ENCODE measurements at regions not wholly inside any gene's neighbourhood (a gene's known extent, or its start where the extent isn't known, plus 50 kb on each side); places are given as distances from the start of the nearest gene placed in this dataset.

DNA sequence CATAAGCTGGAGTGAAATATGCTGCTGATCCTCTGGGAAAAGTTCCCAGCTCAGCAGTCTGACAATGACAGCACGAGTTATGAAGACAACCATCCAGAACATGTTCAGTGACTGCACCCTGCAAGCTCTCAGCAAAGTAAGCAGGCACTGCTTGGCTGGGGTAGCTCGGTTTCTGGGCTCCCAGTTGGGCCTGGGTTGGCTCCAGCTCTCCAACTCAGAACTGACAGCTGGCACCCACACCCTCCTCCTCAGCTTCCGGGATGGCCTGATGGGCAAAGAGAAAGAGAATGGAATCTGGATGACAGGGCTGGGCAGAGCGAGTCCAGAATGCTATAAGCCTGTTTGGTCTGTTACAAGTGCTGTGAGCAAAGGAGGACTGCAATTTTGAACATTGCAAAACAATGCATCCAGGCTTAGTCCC is 185.0 kb downstream of the CSNK1G3 start:
- Histone ChIP-seq H2AFZ (ENCODE audit: low read length, unreplicated experiment) (peak overlapping the region; percentile 19), H3K79me2 (ENCODE audit: control insufficient read depth, insufficient read depth, low read length, unreplicated experiment) (no peaks in the 10 kb centered on the region), H3K36me3 (ENCODE audit: insufficient read depth, low read length) (no peaks in the 10 kb centered on the region), H3K27ac (ENCODE audit: low read depth, low read length) (peak overlapping the region; percentile 37), H3K4me1 (ENCODE audit: control insufficient read depth, insufficient read depth, low read length, unreplicated experiment) (peaks cover 33% of the 10 kb centered on the region), H3K27me3 (ENCODE audit: insufficient read depth, low read length) (no peaks in the 10 kb centered on the region), H3K4me3 (ENCODE audit: low read depth, low read length) (no peak overlapping the region)

DNA sequence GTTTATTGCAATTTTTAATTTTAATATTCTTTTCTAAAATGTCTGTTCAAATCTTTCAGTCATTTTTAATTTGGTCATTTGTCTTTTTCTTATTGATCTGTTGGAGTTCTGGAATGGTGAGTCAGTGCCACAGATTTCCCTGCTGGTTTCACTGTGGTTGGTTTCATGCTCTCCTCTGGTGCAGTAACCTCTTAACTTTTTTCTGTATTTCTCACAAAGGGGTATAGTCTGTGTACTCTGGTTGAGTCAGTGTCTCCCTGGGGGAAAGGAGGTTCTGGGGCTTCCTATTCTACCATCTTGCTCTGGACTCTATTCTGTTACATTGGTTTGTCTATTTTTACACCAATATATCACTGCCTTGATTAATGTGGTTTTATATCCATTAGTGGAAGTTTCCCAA is 178.8 kb downstream of the CSNK1G3 start:
- H3K27me3 ChIP-seq (ENCODE audit: insufficient read depth, low read length) = no peaks in the 10 kb centered on the region
- no peak overlapping the region for H2AFZ ChIP-seq (ENCODE audit: low read length, unreplicated experiment)
- no peaks in the 10 kb centered on the region; the same call in 1 of the 2 replicates for H3K36me3 ChIP-seq (ENCODE audit: insufficient read depth, low read length)
- H3K4me1 ChIP-seq (ENCODE audit: control insufficient read depth, insufficient read depth, low read length, unreplicated experiment) = peaks cover 11% of the 10 kb centered on the region
- H3K27ac ChIP-seq (ENCODE audit: low read depth, low read length) = 0 out of 2 replicates have a peak overlapping the region, but pooled peaks have one; percentile 15
- H3K4me3 ChIP-seq (ENCODE audit: low read depth, low read length) = no peak overlapping the region
- no peaks in the 10 kb centered on the region for H3K79me2 ChIP-seq (ENCODE audit: control insufficient read depth, insufficient read depth, low read length, unreplicated experiment)

DNA sequence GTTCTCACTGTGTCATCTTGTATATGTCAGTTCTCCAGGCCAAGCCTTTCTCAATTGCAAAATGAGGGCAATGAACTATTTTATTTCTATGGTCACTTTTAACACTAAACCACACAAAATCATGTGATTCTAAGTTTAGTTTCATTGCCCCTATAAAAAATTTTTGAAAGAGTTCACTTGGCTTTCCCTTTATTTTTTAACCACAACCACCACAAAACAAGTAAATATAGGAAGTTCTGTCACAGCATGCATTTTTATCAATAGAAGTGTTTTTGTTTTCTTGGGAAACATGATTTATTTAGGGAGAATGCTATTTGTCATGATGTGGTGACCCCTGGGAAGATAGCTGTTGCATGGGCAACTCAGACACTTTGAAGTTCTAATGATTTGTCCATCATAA is 169.1 kb downstream of the CSNK1G3 start:
- Histone ChIP-seq H3K4me1 (ENCODE audit: control insufficient read depth, insufficient read depth, low read length, unreplicated experiment) (no peaks in the 10 kb centered on the region), H3K79me2 (ENCODE audit: control insufficient read depth, insufficient read depth, low read length, unreplicated experiment) (no peaks in the 10 kb centered on the region), H3K27ac (ENCODE audit: low read depth, low read length) (no peak overlapping the region), H3K27me3 (ENCODE audit: insufficient read depth, low read length) (no peaks in the 10 kb centered on the region), H3K36me3 (ENCODE audit: insufficient read depth, low read length) (no peaks in the 10 kb centered on the region; the same call in 1 of the 2 replicates), H2AFZ (ENCODE audit: low read length, unreplicated experiment) (no peak overlapping the region), H3K4me3 (ENCODE audit: low read depth, low read length) (no peak overlapping the region)

DNA sequence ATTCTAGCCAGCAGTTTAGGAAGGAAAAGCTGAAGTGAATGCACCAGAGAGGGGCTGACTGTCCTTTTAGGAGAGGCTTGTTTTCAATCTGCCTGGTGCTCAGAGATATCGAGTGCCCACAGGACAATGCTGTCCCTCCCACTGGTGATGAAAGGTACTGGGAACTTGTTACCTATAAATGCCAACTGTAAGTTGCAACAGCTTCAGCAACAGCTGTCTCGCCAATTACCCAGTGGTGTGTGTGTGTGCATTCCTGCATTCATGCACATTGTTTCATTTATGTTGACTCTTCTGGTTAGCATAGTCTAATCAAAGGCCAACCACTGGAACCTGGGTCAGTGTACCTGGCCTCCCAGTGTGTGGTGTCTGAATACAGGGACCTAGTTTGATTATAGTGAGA is 161.1 kb downstream of the CSNK1G3 start:
- Histone ChIP-seq H3K27ac (ENCODE audit: low read depth, low read length) (no peak overlapping the region), H3K4me1 (ENCODE audit: control insufficient read depth, insufficient read depth, low read length, unreplicated experiment) (no peaks in the 10 kb centered on the region), H3K27me3 (ENCODE audit: insufficient read depth, low read length) (no peaks in the 10 kb centered on the region), H3K79me2 (ENCODE audit: control insufficient read depth, insufficient read depth, low read length, unreplicated experiment) (no peaks in the 10 kb centered on the region), H2AFZ (ENCODE audit: low read length, unreplicated experiment) (no peak overlapping the region), H3K36me3 (ENCODE audit: insufficient read depth, low read length) (no peaks in the 10 kb centered on the region), H3K4me3 (ENCODE audit: low read depth, low read length) (no peak overlapping the region)

DNA sequence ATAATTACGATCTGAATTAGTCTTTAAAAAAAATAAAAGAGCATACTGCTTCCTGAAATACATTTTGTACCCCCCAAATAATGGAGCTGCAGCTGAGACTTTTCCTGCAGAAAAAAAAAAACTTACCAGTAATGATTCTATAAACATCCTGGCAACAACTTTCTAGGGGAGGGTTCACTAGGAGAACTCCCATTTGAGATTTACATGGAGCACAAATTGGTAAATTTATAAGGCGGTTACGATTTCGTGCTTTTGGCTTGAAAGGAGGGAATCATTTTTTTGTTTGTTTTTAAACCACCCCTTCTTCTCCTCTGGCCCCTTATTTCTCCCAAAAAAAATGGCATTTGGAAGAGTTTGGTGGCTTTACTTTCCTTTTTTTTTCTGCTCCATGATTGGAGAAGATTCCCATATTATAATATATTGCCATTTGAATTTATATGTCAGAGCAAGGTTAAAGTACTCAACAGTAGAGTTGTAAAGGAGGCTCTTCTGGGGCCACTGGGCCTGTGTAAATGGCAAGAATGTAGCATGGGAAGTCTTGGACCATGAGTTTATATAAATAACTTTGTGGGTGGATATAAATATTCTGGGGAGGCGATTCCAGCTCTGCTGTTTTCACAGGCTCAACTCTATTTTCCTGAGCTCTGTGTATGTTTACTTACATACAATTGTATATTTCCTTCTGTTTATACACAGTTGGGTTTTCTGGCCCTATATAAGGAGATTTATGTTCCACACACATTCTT is 159.9 kb downstream of the CSNK1G3 start:
- Histone ChIP-seq H3K79me2 (ENCODE audit: control insufficient read depth, insufficient read depth, low read length, unreplicated experiment) (no peaks in the 10 kb centered on the region), H3K36me3 (ENCODE audit: insufficient read depth, low read length) (no peaks in the 10 kb centered on the region), H3K27ac (ENCODE audit: low read depth, low read length) (no peak overlapping the region), H2AFZ (ENCODE audit: low read length, unreplicated experiment) (no peak overlapping the region), H3K27me3 (ENCODE audit: insufficient read depth, low read length) (no peaks in the 10 kb centered on the region), H3K4me3 (ENCODE audit: low read depth, low read length) (no peak overlapping the region), H3K4me1 (ENCODE audit: control insufficient read depth, insufficient read depth, low read length, unreplicated experiment) (no peaks in the 10 kb centered on the region)

DNA sequence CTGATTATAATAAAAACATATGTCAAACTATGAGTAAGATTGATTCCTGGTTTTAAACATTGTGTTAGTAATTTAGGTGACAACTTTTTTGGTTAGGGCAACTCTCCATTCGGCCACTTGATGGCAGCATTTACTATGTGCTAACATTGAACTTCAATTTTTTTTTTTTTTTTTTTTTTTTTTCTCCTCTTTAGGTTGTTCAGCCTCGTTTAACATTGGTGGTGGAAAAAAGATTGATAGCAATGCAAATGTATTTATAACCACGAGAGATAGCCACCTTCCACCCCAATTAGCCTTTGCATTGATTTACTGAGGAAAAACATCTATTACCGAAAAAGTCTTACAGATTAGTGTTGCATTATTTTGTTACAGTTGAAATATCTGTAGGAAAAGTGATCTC is 159.1 kb downstream of the CSNK1G3 start:
- H2AFZ ChIP-seq (ENCODE audit: low read length, unreplicated experiment) = no peak overlapping the region
- H3K36me3 ChIP-seq (ENCODE audit: insufficient read depth, low read length) = no peaks in the 10 kb centered on the region
- H3K4me1 ChIP-seq (ENCODE audit: control insufficient read depth, insufficient read depth, low read length, unreplicated experiment) = no peaks in the 10 kb centered on the region
- no peaks in the 10 kb centered on the region for H3K79me2 ChIP-seq (ENCODE audit: control insufficient read depth, insufficient read depth, low read length, unreplicated experiment)
- no peak overlapping the region for H3K27ac ChIP-seq (ENCODE audit: low read depth, low read length)
- no peaks in the 10 kb centered on the region for H3K27me3 ChIP-seq (ENCODE audit: insufficient read depth, low read length)
- H3K4me3 ChIP-seq (ENCODE audit: low read depth, low read length) = no peak overlapping the region

All from ACC112 (cell line).